ENCODE measurements at regions not wholly inside any gene's neighbourhood (a gene's known extent, or its start where the extent isn't known, plus 50 kb on each side); places are given as distances from the start of the nearest gene placed in this dataset.

DNA sequence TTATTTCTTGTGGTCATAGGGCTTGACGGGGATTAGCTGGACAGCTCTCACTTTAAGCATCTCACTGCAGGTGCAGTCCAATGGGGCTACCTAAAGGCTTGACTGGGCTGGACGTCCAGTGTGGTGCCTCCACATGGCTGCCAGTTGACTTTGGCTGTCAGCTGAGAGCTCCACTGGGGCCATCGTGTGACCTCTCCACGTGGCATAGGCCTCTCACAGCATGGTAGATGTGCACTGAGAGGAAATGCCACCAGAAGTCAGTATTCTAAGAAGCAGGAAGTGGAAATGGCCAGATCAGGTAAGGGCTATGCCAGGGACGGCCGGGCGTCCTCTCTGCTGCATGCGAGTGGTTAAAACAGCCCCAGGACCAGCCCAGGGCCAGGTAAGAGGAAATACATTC is 105.2 kb upstream of the TWIST2 start:
- TF ChIP-seq CEBPB (IDR thresholded peaks at IDR 0.05): no peak
- TF ChIP-seq TEAD4 (IDR thresholded peaks at IDR 0.05): no peak
- no peak for TF ChIP-seq CREB1 (IDR thresholded peaks at IDR 0.05; ENCODE audit: low read depth)
- TF ChIP-seq EGR1 (IDR thresholded peaks at IDR 0.05): no peak
- TF ChIP-seq, protein P1, sequence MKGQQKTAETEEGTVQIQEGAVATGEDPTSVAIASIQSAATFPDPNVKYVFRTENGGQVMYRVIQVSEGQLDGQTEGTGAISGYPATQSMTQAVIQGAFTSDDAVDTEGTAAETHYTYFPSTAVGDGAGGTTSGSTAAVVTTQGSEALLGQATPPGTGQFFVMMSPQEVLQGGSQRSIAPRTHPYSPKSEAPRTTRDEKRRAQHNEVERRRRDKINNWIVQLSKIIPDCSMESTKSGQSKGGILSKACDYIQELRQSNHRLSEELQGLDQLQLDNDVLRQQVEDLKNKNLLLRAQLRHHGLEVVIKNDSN (IDR thresholded peaks at IDR 0.05): no peak
- TF ChIP-seq, protein P2, sequence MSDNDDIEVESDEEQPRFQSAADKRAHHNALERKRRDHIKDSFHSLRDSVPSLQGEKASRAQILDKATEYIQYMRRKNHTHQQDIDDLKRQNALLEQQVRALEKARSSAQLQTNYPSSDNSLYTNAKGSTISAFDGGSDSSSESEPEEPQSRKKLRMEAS (IDR thresholded peaks at IDR 0.05): no peak
- TF ChIP-seq ZBTB7A (IDR thresholded peaks at IDR 0.05; ENCODE audit: low read depth): no peak
- no peak for TF ChIP-seq YY1 (IDR thresholded peaks at IDR 0.05; ENCODE audit: low read depth)
- TF ChIP-seq RAD21 (IDR thresholded peaks at IDR 0.05; ENCODE audit: low read depth): no peak

DNA sequence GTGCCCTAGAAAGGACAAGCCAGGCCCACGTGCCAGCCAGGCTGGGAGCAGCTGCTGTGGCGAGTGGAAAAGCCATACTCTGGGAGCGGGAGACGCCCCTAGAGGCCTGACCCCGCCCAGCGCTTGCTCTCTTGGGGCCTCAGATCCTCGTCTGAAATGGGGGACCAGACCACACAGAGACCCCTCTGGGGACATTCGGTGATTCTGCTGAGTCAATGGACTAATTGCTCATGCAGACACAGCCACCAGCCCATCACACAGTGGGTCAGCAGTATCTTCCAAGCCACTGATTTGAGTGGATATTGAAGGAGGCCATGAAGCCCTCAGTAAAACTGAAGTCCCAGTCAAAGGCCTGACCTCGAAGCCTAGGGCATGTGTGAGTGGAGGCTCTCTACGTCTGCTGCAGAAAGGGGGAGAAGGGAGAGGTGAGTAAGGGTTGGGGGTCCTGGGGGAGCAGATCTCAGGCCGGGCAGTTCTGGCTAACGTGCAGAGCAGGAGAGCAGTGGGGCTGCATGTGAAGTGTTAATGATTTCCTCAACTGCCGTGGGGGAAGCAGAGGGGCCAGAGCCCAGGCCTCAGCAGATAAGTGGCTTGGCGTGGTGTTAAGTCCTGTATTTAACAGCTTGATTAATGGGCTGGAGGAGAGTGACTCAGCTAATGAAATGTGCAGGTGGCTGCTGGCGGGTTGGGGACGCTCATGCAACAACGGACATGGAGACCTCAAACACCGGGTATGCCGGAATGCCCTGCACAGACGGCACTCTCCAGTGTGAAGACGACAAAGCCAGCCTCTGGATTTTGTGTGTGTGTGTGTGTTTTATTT is 104.4 kb upstream of the TWIST2 start:
- TF ChIP-seq TAF1 (IDR thresholded peaks at IDR 0.05; ENCODE audit: low read depth): no peak
- TF ChIP-seq NFIC (IDR thresholded peaks at IDR 0.05): no peak
- TF ChIP-seq, protein P2 (IDR thresholded peaks at IDR 0.05): no peak
- no peak for TF ChIP-seq RAD21 (IDR thresholded peaks at IDR 0.05; ENCODE audit: low read depth)
- TF ChIP-seq, protein P1 (IDR thresholded peaks at IDR 0.05): no peak
- no peak for TF ChIP-seq CEBPB (IDR thresholded peaks at IDR 0.05)
- TF ChIP-seq FOXM1 (IDR thresholded peaks at IDR 0.05; ENCODE audit: borderline replicate concordance, low read depth): no peak
- TF ChIP-seq TEAD4 (IDR thresholded peaks at IDR 0.05): no peak
- TF ChIP-seq, protein P3, sequence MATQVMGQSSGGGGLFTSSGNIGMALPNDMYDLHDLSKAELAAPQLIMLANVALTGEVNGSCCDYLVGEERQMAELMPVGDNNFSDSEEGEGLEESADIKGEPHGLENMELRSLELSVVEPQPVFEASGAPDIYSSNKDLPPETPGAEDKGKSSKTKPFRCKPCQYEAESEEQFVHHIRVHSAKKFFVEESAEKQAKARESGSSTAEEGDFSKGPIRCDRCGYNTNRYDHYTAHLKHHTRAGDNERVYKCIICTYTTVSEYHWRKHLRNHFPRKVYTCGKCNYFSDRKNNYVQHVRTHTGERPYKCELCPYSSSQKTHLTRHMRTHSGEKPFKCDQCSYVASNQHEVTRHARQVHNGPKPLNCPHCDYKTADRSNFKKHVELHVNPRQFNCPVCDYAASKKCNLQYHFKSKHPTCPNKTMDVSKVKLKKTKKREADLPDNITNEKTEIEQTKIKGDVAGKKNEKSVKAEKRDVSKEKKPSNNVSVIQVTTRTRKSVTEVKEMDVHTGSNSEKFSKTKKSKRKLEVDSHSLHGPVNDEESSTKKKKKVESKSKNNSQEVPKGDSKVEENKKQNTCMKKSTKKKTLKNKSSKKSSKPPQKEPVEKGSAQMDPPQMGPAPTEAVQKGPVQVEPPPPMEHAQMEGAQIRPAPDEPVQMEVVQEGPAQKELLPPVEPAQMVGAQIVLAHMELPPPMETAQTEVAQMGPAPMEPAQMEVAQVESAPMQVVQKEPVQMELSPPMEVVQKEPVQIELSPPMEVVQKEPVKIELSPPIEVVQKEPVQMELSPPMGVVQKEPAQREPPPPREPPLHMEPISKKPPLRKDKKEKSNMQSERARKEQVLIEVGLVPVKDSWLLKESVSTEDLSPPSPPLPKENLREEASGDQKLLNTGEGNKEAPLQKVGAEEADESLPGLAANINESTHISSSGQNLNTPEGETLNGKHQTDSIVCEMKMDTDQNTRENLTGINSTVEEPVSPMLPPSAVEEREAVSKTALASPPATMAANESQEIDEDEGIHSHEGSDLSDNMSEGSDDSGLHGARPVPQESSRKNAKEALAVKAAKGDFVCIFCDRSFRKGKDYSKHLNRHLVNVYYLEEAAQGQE (IDR thresholded peaks at IDR 0.05; ENCODE audit: low read depth): no peak
- TF ChIP-seq EP300 (IDR thresholded peaks at IDR 0.05; ENCODE audit: borderline replicate concordance): no peak
- TF ChIP-seq CREB1 (IDR thresholded peaks at IDR 0.05; ENCODE audit: low read depth): no peak
- TF ChIP-seq ZBTB7A (IDR thresholded peaks at IDR 0.05; ENCODE audit: low read depth): no peak
- no peak for TF ChIP-seq YY1 (IDR thresholded peaks at IDR 0.05; ENCODE audit: low read depth)
- TF ChIP-seq TCF12 (IDR thresholded peaks at IDR 0.05; ENCODE audit: low read depth): no peak
- TF ChIP-seq EGR1 (IDR thresholded peaks at IDR 0.05): no peak

DNA sequence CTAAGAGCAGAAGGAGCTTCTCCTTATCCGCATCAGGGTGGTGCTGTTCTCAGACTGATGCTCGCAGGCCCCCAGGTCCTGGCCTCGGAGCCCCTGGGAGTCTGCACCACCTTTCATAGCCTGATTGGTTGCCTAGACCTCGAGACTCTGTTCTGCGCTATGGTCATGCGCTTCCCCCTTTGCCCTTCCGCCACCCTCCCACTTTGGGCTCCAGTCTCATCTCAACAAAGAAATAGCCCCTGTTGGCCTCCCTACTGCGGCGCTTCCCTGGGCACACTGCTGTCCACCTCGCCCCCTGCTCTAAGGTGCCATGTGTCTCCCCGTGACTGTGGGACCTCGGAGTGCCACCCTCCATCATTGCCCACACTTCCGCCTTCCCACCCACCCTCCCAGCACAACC is 102.9 kb upstream of the TWIST2 start:
- TF ChIP-seq, protein P1 (IDR thresholded peaks at IDR 0.05): no peak
- TF ChIP-seq, protein P2 (IDR thresholded peaks at IDR 0.05): no peak
- TF ChIP-seq TEAD4 (IDR thresholded peaks at IDR 0.05): no peak
- TF ChIP-seq RAD21 (IDR thresholded peaks at IDR 0.05; ENCODE audit: low read depth): no peak
- TF ChIP-seq TAF1 (IDR thresholded peaks at IDR 0.05; ENCODE audit: low read depth): no peak

GRCh38 chr2:238745997-238746396 is 101.9 kb upstream of the TWIST2 start:
- TF ChIP-seq YY1 (IDR thresholded peaks at IDR 0.05; ENCODE audit: low read depth) (no peak), ZBTB7A (IDR thresholded peaks at IDR 0.05; ENCODE audit: low read depth) (no peak), RAD21 (IDR thresholded peaks at IDR 0.05; ENCODE audit: low read depth) (no peak), TCF12 (IDR thresholded peaks at IDR 0.05; ENCODE audit: low read depth) (no peak), CEBPB (IDR thresholded peaks at IDR 0.05) (no peak)
- TF ChIP-seq, protein P2 (IDR thresholded peaks at IDR 0.05): no peak

DNA sequence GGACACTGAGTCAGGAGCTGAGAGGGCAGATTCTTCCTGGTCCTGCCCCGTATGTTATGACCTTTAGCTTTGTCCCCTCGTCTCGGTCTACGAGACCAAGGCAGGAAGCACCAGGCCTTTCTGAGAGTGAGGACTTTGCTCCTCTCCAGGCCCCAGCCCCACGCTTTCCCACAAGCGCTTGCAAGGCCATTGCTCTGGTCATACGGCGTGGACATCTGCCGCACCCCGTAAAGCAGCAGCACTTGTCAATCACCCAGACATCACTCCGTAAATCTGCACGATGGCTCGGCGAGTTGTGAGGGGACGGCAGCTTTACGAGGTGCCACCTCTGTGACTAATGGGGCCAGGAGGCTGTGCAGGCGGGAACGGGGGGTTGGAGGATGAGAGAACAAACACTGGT is 100.8 kb upstream of the TWIST2 start:
- TF ChIP-seq, protein P2 (IDR thresholded peaks at IDR 0.05): no peak
- TF ChIP-seq TCF12 (IDR thresholded peaks at IDR 0.05; ENCODE audit: low read depth) (no peak), TEAD4 (IDR thresholded peaks at IDR 0.05) (no peak), EGR1 (IDR thresholded peaks at IDR 0.05) (no peak), EP300 (IDR thresholded peaks at IDR 0.05; ENCODE audit: borderline replicate concordance) (no peak), RAD21 (IDR thresholded peaks at IDR 0.05; ENCODE audit: low read depth) (no peak), FOXM1 (IDR thresholded peaks at IDR 0.05; ENCODE audit: borderline replicate concordance, low read depth) (no peak), YY1 (IDR thresholded peaks at IDR 0.05; ENCODE audit: low read depth) (no peak), TAF1 (IDR thresholded peaks at IDR 0.05; ENCODE audit: low read depth) (no peak), NFIC (IDR thresholded peaks at IDR 0.05) (no peak), CEBPB (IDR thresholded peaks at IDR 0.05) (no peak), CREB1 (IDR thresholded peaks at IDR 0.05; ENCODE audit: low read depth) (no peak), ZBTB7A (IDR thresholded peaks at IDR 0.05; ENCODE audit: low read depth) (no peak)
- TF ChIP-seq, protein P1 (IDR thresholded peaks at IDR 0.05): no peak
- TF ChIP-seq, protein P3 (IDR thresholded peaks at IDR 0.05; ENCODE audit: low read depth): no peak

Measured in Ishikawa (cell line).